PC-3 (cell line): ENCODE measurements at regions not wholly inside any gene's neighbourhood (a gene's known extent, or its start where the extent isn't known, plus 50 kb on each side); places are given as distances from the start of the nearest gene placed in this dataset.

Source experiments
- ATAC-seq: fragments of 200-7000 bp; cut with Tn5 transposase; 2 replicates; pipeline ENCODE4 v1.9.1; 2020; ENCODE audit warnings: mild to moderate bottlenecking, moderate library complexity
- BruUV-seq: library from RNA; stranded (reverse); fragments of 400-500 nt; replicated peaks from 2 replicates; lab custom pipeline; 2021; lab: Mats Ljungman, UMichigan
- CTCF ChIA-PET: fragments of 300-600 bp; sonication (Branson Sonifier 250); formaldehyde crosslinking; loops from one replicate; lab custom pipeline; 2022; ENCODE audit warnings: antibody characterized with exemption; lab: Charles Lee
- POLR2A ChIA-PET: fragments of 300-600 bp; sonication (Branson Sonifier 250); formaldehyde crosslinking; loops from one replicate; lab custom pipeline; 2022; ENCODE audit warnings: antibody characterized with exemption; ENCODE audit not compliant: unreplicated experiment; lab: Charles Lee
- DNase-seq: peaks from one replicate; pipeline ENCODE4 v3.0.0-alpha.2; 2015
- H2AFZ ChIP-seq: fragments of 300-600 bp; sonication (generic); 2 replicates; pipeline ENCODE4 v1.6.0; 2016; ENCODE audit warnings: antibody characterized with exemption, low read length
- H3F3A ChIP-seq: fragments of 300-600 bp; sonication (generic); one replicate; pipeline ENCODE4 v1.6.0; 2017; ENCODE audit warnings: antibody characterized with exemption, low read length, control low read depth, mild to moderate bottlenecking; ENCODE audit not compliant: unreplicated experiment
- H3K27ac ChIP-seq: fragments of 300-600 bp; sonication (generic); 2 replicates; pipeline ENCODE4 v1.5.1; 2016; ENCODE audit warnings: mild to moderate bottlenecking, low read length
- H3K27me3 ChIP-seq: fragments of 300-600 bp; sonication (generic); 2 replicates; pipeline ENCODE4 v1.6.1; 2016; ENCODE audit warnings: low read length, mixed read lengths
- H3K36me3 ChIP-seq: fragments of 300-600 bp; sonication (generic); 2 replicates; pipeline ENCODE4 v1.6.1; 2016; ENCODE audit warnings: low read depth, mixed run types, low read length, mixed read lengths
- H3K4me1 ChIP-seq: fragments of 300-600 bp; sonication (generic); 2 replicates; pipeline ENCODE4 v1.5.1; 2016; ENCODE audit warnings: low read length; ENCODE audit not compliant: insufficient read depth
- H3K4me2 ChIP-seq: fragments of 300-600 bp; sonication (generic); 2 replicates; pipeline ENCODE4 v1.6.0; 2016; ENCODE audit warnings: low read length
- H3K4me3 ChIP-seq: fragments of 300-600 bp; sonication (generic); 2 replicates; pipeline ENCODE4 v1.5.1; 2016; ENCODE audit warnings: mild to moderate bottlenecking, low read length, mixed read lengths
- H3K79me2 ChIP-seq: fragments of 300-600 bp; sonication (generic); 2 replicates; pipeline ENCODE4 v1.6.1; 2017; ENCODE audit warnings: low read length, mixed read lengths
- H3K9ac ChIP-seq: fragments of 300-600 bp; sonication (generic); 2 replicates; pipeline ENCODE4 v1.6.0; 2016; ENCODE audit warnings: mild to moderate bottlenecking, low read length
- H3K9me2 ChIP-seq: fragments of 300-600 bp; sonication (generic); replicated peaks from 2 replicates; pipeline ENCODE4 v1.6.1; 2016; ENCODE audit warnings: mixed run types, low read length, mixed read lengths
- H3K9me3 ChIP-seq: fragments of 300-600 bp; sonication (generic); 2 replicates; pipeline ENCODE4 v1.6.1; 2016; ENCODE audit warnings: low read length, mixed read lengths
- H4K20me1 ChIP-seq: fragments of 300-600 bp; sonication (generic); 2 replicates; pipeline ENCODE4 v1.6.1; 2016; ENCODE audit warnings: low read length, mixed read lengths
- CTCF ChIP-seq: fragments of 300-600 bp; sonication (generic); conservative IDR thresholded peaks from 2 replicates; pipeline ENCODE4 v1.5.1; 2017; ENCODE audit warnings: antibody characterized with exemption, low read depth, mild to moderate bottlenecking, low read length
- EZH2 ChIP-seq: fragments of 300-600 bp; sonication (generic); IDR thresholded peaks from one replicate; pipeline ENCODE4 v1.6.1; 2017; ENCODE audit warnings: antibody characterized with exemption, mild to moderate bottlenecking, low read length; ENCODE audit not compliant: unreplicated experiment
- EZH2phosphoT487 ChIP-seq: fragments of 300-600 bp; sonication (generic); IDR thresholded peaks from 2 replicates; pipeline ENCODE4 v1.6.1; 2018; ENCODE audit warnings: mild to moderate bottlenecking, antibody characterized with exemption, low read length, borderline replicate concordance
- intact Hi-C: fragments of 100-400 bp; cut with micrococcal nuclease; formaldehyde crosslinking; loops from 2 replicates; pipeline ENCODE4 v1.9.0; 2023

DNA sequence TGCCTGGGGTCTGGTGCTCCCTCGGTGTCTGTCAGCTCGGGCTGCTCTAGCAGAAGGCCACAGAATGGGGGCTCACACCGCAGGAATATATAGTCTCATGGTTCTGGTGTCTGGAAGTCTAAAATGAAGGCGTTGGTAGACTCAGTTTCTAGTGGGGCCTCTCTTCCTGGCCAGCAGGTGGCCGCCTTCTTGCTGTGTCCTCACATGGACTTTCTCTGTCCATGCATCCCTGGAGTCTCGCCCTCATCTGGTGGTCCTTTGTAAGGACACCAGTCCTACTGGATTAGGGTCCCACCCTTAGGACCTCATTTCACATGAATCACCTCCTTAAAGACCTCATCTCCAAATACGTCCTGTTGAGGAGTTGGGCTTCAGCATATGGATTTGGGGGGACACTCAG lies 65.7 kb downstream of the RRM2 start:
- CTCF ChIA-PET = no interaction called here
- Histone ChIP-seq H3K9ac (no peak overlapping the region), H3K27me3 (no peaks in the 10 kb centered on the region), H3K9me2 (no peaks in the 10 kb centered on the region), H3K27ac (no peak overlapping the region), H4K20me1 (no peaks in the 10 kb centered on the region), H3K4me2 (no peak overlapping the region), H3F3A (no peaks in the 10 kb centered on the region), H3K79me2 (no peaks in the 10 kb centered on the region), H2AFZ (no peak overlapping the region), H3K4me1 (no peaks in the 10 kb centered on the region), H3K4me3 (no peak overlapping the region), H3K36me3 (no peaks in the 10 kb centered on the region), H3K9me3 (no peaks in the 10 kb centered on the region)
- POLR2A ChIA-PET = interaction anchor here (0.7 kb wide), 1 partner anchor 97 kb away, joined by 3 read pairs; no protein-coding TSS in a partner anchor
- ATAC-seq (peak; percentile 42; the same call in 1 of the 2 replicates), DNase-seq (peak; percentile 48)
- no TSS peak for BruUV-seq
- TF ChIP-seq EZH2phosphoT487 = no peak
- peak; percentile 78 for TF ChIP-seq CTCF
- TF ChIP-seq EZH2 = no peak
- intact Hi-C loops = no loop called here

DNA sequence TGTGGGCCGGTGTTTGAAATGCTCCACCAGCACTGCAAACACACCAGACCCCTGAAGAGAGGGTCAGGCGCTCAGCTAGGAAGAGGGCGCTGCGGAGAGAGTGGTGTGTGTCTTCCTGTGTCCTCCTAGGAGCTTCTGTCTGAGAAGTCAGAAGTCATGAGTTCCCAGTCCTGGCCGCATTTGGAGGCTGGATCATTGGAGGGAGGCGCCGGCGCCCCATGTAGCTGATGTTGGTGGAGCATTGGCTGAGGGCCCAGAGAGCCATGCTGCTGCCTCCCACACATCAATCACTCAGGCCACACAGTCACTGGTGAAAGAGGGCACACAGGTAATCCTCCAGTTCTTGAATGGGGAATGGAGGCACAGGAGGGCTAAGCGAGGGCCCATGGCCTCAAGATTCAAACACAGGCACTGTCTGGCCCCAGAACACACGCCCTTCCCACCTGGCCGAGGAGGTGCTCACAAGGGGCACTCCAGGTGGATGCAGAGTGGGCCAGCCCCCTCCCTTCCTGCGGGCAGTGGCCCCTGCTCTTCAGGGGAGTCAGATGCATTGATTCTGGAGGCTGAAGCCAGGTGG lies 66.3 kb downstream of the RRM2 start:
- CTCF ChIA-PET = interaction anchor here (0.6 kb wide), 1 partner anchor 245 kb away, joined by 3 read pairs; no protein-coding TSS in a partner anchor
- DNase-seq (no peak), ATAC-seq (no peak)
- Histone ChIP-seq H3K79me2 (no peaks in the 10 kb centered on the region), H3K4me2 (no peak overlapping the region), H3K4me1 (no peaks in the 10 kb centered on the region), H4K20me1 (no peaks in the 10 kb centered on the region), H2AFZ (no peak overlapping the region), H3F3A (no peaks in the 10 kb centered on the region), H3K27ac (no peak overlapping the region), H3K4me3 (no peak overlapping the region), H3K9me2 (no peaks in the 10 kb centered on the region), H3K27me3 (no peaks in the 10 kb centered on the region), H3K36me3 (no peaks in the 10 kb centered on the region), H3K9me3 (no peaks in the 10 kb centered on the region), H3K9ac (no peak overlapping the region)
- BruUV-seq = no TSS peak
- intact Hi-C loops = no loop called here
- TF ChIP-seq CTCF (no peak), EZH2phosphoT487 (no peak), EZH2 (no peak)
- POLR2A ChIA-PET = interaction anchor here (0.7 kb wide), 1 partner anchor 97 kb away, joined by 3 read pairs; no protein-coding TSS in a partner anchor

DNA sequence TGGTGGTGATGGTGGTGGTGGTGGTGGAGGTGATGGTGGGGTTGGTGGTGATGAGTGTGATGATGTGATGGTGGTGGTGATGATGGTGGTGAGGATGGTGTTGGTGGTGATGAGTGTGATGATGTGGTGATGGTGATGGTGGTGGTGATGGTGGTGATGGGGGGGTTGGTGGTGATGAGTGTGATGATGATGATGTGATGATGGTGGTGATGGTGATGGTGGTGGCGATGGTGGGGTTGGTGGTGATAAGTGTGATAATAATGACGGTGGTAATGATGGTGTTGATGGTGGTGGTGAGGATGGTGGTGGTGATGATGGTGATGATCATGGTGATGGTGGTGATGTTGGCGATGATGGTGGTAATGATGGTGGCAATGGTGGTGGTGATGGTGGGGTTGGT lies 67.7 kb downstream of the RRM2 start:
- Histone ChIP-seq H3K27me3 (no peaks in the 10 kb centered on the region), H3K4me2 (no peak overlapping the region), H3K4me1 (no peaks in the 10 kb centered on the region), H3F3A (no peaks in the 10 kb centered on the region), H3K4me3 (no peak overlapping the region), H3K9me2 (no peaks in the 10 kb centered on the region), H4K20me1 (no peaks in the 10 kb centered on the region), H3K27ac (no peak overlapping the region), H3K9ac (no peak overlapping the region), H3K36me3 (no peaks in the 10 kb centered on the region), H3K9me3 (no peaks in the 10 kb centered on the region), H3K79me2 (no peaks in the 10 kb centered on the region), H2AFZ (no peak overlapping the region)
- no TSS peak for BruUV-seq
- intact Hi-C loops = no loop called here
- TF ChIP-seq EZH2phosphoT487 (no peak), EZH2 (no peak), CTCF (no peak)
- ChIA-PET POLR2A (no interaction called here), CTCF (no interaction called here)
- ATAC-seq (no peak), DNase-seq (no peak)
